ENCODE measurements at regions not wholly inside any gene's neighbourhood (a gene's known extent, or its start where the extent isn't known, plus 50 kb on each side); places are given as distances from the start of the nearest gene placed in this dataset.

DNA sequence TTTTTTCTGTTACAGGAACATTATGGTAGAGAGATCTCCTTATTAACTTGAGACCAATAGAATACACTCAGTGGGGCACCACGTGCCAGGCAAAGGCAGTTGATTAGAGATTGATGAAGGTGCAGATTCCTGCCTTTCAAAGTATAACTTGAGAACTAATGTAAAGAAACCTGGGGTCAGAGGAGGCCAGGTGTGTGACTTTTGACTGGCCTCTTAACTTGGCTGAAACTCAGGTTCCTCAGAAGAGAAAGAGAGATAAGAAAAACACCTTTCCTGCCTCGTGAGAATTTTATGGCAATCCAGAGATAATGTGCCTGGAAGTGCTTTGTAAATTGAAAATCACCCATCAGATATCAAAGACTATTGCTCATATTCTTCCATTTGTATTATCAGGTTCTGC lies 110.7 kb upstream of the GZMB start:
- intact Hi-C loops (cut with DNase I; ENCODE audit: low total_unique reads), result no loop called here
- Histone ChIP-seq H3K9me3 (no peaks in the 10 kb centered on the region), H3K36me3 (no peaks in the 10 kb centered on the region), H3K4me3 (no peak overlapping the region), H3K4me1 (no peaks in the 10 kb centered on the region), H3K27me3 (no peaks in the 10 kb centered on the region), H3K27ac (no peak overlapping the region)
- no peak for DNase-seq
- TF ChIP-seq CTCF (IDR thresholded peaks at IDR 0.05), result no peak

DNA sequence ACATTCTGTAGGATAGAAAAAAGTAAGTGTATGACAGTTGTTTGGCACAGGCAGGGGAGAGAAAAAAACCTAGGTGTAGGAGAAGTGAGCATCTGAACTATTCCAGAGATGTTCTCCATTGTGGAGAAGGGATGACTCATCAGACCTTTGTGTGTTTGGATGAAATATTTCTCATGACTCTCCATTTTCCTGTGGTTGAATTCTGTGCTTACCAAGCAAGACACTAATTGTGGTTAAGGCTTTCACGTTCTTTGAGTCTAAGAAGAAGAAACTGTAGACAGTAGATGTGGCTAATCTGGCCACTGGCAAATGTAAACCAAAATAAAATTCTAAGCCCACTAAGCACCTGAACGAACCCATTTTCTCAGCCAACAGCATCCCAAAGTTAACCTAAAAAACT lies 107.9 kb upstream of the GZMB start:
- intact Hi-C loops (cut with DNase I; ENCODE audit: low total_unique reads), result no loop called here
- no peak for TF ChIP-seq CTCF (IDR thresholded peaks at IDR 0.05)
- H3K36me3 ChIP-seq, result no peaks in the 10 kb centered on the region
- no peak overlapping the region for H3K27ac ChIP-seq
- H3K27me3 ChIP-seq, result no peaks in the 10 kb centered on the region
- H3K4me1 ChIP-seq, result no peaks in the 10 kb centered on the region
- H3K9me3 ChIP-seq, result no peaks in the 10 kb centered on the region
- DNase-seq, result no peak
- no peak overlapping the region for H3K4me3 ChIP-seq

DNA sequence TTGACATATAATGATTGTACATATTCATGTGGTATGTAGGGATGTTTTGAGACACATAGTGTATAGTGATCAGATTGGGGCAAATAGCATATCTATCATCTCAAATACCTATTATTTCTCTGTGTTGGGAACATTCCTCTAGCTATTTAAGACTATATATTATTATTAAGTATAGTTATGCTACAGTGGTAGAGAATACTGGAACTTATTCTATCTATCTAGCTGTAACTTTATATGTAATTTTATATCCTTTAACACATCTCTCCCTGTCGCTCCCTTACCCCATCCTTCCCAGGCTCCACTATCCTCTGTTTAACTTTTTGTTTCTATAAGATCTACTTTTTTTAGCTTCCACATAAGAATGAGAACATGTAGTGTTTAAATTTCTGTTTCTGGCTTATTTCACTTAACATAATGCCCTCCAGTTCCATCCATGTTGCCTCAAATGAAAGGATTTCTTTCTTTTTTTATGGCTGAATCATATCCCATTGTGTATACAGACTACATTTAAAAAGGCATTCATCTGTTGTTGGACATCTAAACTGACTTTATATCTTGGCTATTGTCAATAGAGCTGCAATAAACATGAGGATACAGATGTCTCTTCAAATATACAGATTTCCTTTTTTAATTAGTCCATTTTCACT lies 102.1 kb upstream of the GZMB start:
- intact Hi-C loops (cut with DNase I; ENCODE audit: low total_unique reads), result no loop called here
- DNase-seq, result no peak
- no peaks in the 10 kb centered on the region for H3K4me1 ChIP-seq
- no peaks in the 10 kb centered on the region for H3K27me3 ChIP-seq
- H3K9me3 ChIP-seq, result no peaks in the 10 kb centered on the region
- no peak overlapping the region for H3K4me3 ChIP-seq
- H3K27ac ChIP-seq, result no peak overlapping the region
- TF ChIP-seq CTCF (IDR thresholded peaks at IDR 0.05), result no peak
- H3K36me3 ChIP-seq, result no peaks in the 10 kb centered on the region

DNA sequence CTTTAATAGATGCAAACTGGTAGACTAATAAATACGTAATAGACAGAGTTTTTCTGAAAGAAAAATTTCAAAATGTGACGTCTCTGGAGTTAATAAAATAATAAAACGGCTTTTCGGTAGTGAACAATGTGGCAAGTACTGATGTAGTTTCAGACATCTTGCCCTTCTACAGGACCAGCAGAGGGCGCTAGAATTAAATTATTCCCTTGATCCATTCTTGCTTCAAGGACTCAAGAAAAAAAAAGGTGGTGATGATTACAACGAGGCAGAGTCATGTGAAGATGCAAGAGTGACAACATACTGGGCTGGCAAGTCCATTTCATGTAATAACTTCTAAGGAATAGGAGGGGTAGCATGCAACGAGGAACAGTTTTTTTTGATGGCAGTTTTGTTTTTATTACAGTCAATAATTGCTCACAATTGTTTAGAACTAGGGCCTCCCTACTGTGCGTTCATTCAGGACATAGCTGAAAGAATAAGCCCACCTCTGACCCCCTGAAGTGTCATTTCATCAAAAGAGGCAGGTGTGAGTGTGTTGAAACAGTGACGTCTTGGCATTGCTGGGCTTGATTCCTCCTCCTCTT lies 101.0 kb upstream of the GZMB start:
- intact Hi-C loops (cut with DNase I; ENCODE audit: low total_unique reads), result no loop called here
- DNase-seq, result peak in 1 of 2 donors; percentile 37
- H3K9me3 ChIP-seq, result no peaks in the 10 kb centered on the region
- H3K36me3 ChIP-seq, result no peaks in the 10 kb centered on the region
- no peaks in the 10 kb centered on the region for H3K4me1 ChIP-seq
- no peaks in the 10 kb centered on the region for H3K27me3 ChIP-seq
- no peak overlapping the region for H3K27ac ChIP-seq
- peak; percentile 43 to 46 for TF ChIP-seq CTCF (IDR thresholded peaks at IDR 0.05)
- no peak overlapping the region for H3K4me3 ChIP-seq

- DNase-seq, result peak in 1 of 2 donors; percentile 59
- intact Hi-C loops (cut with DNase I; ENCODE audit: low total_unique reads), result no loop called here
- no peak for TF ChIP-seq CTCF (IDR thresholded peaks at IDR 0.05)
- H3K27me3 ChIP-seq, result peaks cover 0 to 5% of the 10 kb centered on the region in 2 donors
- H3K36me3 ChIP-seq, result no peaks in the 10 kb centered on the region
- H3K4me1 ChIP-seq, result no peaks in the 10 kb centered on the region
- H3K4me3 ChIP-seq, result no peak overlapping the region
- H3K27ac ChIP-seq, result no peak overlapping the region
- no peaks in the 10 kb centered on the region for H3K9me3 ChIP-seq
These were observed 92.5 kb upstream of the GZMB start for GRCh38 chr14:24726480-24726879.
